Breast epithelium (tissue), 4 donors: ENCODE measurements at regions not wholly inside any gene's neighbourhood (a gene's known extent, or its start where the extent isn't known, plus 50 kb on each side); places are given as distances from the start of the nearest gene placed in this dataset.

ENCODE experiments used
- DNase-seq, 2 donors: peaks; one replicate each; pipeline ENCODE4 v3.0.0-alpha.2; 2019; ENCODE audit warnings: low spot score in 2 of 2
- H3K27ac ChIP-seq, 2 donors: fragments of 200-600 bp; sonication (generic) in 1 of 2; one replicate each; pipeline ENCODE4 v1.5.1; 2016 to 2019; ENCODE audit warnings: mild to moderate bottlenecking in 1 of 2
- H3K27me3 ChIP-seq, 2 donors: fragments of 200-600 bp; sonication (generic) in 1 of 2; one replicate each; pipeline versions ENCODE4 v1.5.1 to v1.6.0; 2017 to 2019; ENCODE audit warnings: control low read depth in 1 of 2, mild to moderate bottlenecking in 1 of 2
- H3K36me3 ChIP-seq: fragments of 200-600 bp; one replicate; pipeline ENCODE4 v1.5.1; 2019
- H3K4me1 ChIP-seq, 2 donors: fragments of 200-600 bp; sonication (generic); one replicate each; pipeline ENCODE4 v1.5.1; 2016 to 2019; ENCODE audit warnings: control low read depth in 1 of 2
- H3K4me3 ChIP-seq, 3 donors: fragments of 200-600 bp; sonication (generic); 1 replicate in 2 of 3; 2 replicates in 1 of 3; pipeline ENCODE4 v1.5.1; 2016 to 2019; ENCODE audit warnings: mild to moderate bottlenecking in 3 of 3, moderate library complexity in 2 of 3
- H3K9me3 ChIP-seq, 2 donors: fragments of 200-600 bp; sonication (generic) in 1 of 2; one replicate each; pipeline ENCODE4 v1.5.1; 2016 to 2019; ENCODE audit warnings: control low read depth in 1 of 2
- POLR2A ChIP-seq: fragments of 450-650 bp; IDR thresholded peaks from one replicate; pipeline ENCODE4 v1.6.1; 2016; ENCODE audit warnings: antibody characterized with exemption, mild to moderate bottlenecking, moderate library complexity
- POLR2AphosphoS5 ChIP-seq, 3 donors: sonication (generic); formaldehyde crosslinking; IDR thresholded peaks; one replicate each; pipeline ENCODE4 v1.6.1; 2017; ENCODE audit warnings: antibody characterized with exemption in 3 of 3
- intact Hi-C: fragments of 100-400 bp; cut with DNase I; formaldehyde crosslinking; loops from one replicate; pipeline ENCODE4 v1.15.1; 2023; ENCODE audit warnings: low total_unique reads
- TF ChIP-seq, protein P1 (sequence below), 3 donors: fragments of 450-650 bp; IDR thresholded peaks; one replicate each; pipeline ENCODE4 v1.5.1; 2016 to 2017; ENCODE audit warnings: antibody characterized with exemption in 3 of 3, mild to moderate bottlenecking in 3 of 3, moderate library complexity in 3 of 3

GRCh38 chr1:244219802-244220201 is 168.7 kb downstream of the ZBTB18 start:
- TF ChIP-seq POLR2A (no peak), POLR2AphosphoS5 (IDR thresholded peaks at IDR 0.05) (no peak)
- TF ChIP-seq, protein P1, sequence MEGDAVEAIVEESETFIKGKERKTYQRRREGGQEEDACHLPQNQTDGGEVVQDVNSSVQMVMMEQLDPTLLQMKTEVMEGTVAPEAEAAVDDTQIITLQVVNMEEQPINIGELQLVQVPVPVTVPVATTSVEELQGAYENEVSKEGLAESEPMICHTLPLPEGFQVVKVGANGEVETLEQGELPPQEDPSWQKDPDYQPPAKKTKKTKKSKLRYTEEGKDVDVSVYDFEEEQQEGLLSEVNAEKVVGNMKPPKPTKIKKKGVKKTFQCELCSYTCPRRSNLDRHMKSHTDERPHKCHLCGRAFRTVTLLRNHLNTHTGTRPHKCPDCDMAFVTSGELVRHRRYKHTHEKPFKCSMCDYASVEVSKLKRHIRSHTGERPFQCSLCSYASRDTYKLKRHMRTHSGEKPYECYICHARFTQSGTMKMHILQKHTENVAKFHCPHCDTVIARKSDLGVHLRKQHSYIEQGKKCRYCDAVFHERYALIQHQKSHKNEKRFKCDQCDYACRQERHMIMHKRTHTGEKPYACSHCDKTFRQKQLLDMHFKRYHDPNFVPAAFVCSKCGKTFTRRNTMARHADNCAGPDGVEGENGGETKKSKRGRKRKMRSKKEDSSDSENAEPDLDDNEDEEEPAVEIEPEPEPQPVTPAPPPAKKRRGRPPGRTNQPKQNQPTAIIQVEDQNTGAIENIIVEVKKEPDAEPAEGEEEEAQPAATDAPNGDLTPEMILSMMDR (IDR thresholded peaks at IDR 0.05), result no peak
- Histone ChIP-seq H3K27me3 (no peaks in the 10 kb centered on the region), H3K27ac (no peak overlapping the region), H3K9me3 (no peaks in the 10 kb centered on the region), H3K4me3 (no peak overlapping the region), H3K4me1 (no peaks in the 10 kb centered on the region), H3K36me3 (no peaks in the 10 kb centered on the region)
- DNase-seq, result no peak
- intact Hi-C loops, result no loop called here

- TF ChIP-seq POLR2A (no peak), POLR2AphosphoS5 (IDR thresholded peaks at IDR 0.05) (no peak)
- TF ChIP-seq, protein P1 (IDR thresholded peaks at IDR 0.05), result no peak
These were observed 169.3 kb downstream of the ZBTB18 start for GRCh38 chr1:244220410-244220809.

GRCh38 chr1:244221991-244222390 is 170.9 kb downstream of the ZBTB18 start:
- intact Hi-C loops, result no loop called here

More at GRCh38 chr1:244220410-244220809, 169.3 kb downstream of the ZBTB18 start:
- Histone ChIP-seq H3K27me3 (no peaks in the 10 kb centered on the region), H3K9me3 (no peaks in the 10 kb centered on the region), H3K4me3 (no peak overlapping the region), H3K4me1 (no peaks in the 10 kb centered on the region), H3K36me3 (no peaks in the 10 kb centered on the region), H3K27ac (no peak overlapping the region)
- DNase-seq, result no peak
- intact Hi-C loops, result no loop called here

DNA sequence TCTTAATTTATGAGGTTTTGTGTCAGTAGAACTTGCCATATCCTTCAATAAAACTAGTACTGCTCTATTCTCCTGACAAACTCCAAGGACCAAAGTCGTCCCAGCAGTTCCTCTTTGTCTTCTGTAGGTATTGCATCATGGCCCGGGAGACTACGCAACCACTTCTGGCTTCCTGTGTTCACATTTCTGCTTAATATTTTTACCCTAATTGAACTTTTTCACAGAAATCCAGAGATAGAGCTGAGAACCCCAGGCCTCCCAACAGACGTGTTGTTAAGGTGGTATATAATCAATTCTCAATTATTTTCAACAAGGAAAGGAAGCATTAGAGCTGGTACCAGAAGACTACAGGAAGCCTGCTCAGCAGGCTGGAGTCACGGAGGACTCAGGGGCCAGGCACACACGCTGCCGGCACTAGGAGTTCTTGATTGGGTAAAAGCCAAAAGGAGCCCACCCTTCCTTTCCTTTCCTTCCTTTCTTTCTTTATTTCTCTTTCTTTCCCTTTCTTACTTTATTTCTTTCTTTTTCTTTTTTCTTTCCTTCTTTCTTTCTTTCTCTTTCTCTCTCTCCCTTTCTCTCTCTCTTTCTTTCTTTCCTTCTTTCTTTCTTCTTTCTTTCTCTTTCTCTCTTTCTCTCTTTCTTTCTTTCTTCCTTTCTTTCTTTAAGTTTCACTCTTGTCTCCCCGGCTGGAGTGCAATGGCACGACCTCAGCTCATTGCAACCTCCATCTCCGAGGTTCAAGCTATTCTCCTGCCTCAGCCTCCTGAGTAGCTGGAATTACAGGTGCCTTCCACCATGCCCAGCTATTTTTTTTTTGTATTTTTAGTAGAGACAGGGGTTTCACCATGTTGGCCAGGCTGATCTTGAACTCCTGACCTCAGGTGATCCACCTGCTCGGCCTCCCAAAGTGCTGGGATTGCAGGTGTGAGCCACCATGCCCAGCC is 173.7 kb downstream of the ZBTB18 start:
- no peaks in the 10 kb centered on the region for H3K27me3 ChIP-seq
- no peak for DNase-seq
- no peak overlapping the region for H3K27ac ChIP-seq
- H3K36me3 ChIP-seq, result no peaks in the 10 kb centered on the region
- no peaks in the 10 kb centered on the region for H3K4me1 ChIP-seq
- H3K4me3 ChIP-seq, result no peak overlapping the region
- TF ChIP-seq, protein P1 (IDR thresholded peaks at IDR 0.05), result no peak
- no peak for TF ChIP-seq POLR2A
- no peak for TF ChIP-seq POLR2AphosphoS5 (IDR thresholded peaks at IDR 0.05)
- intact Hi-C loops, result no loop called here
- H3K9me3 ChIP-seq, result no peaks in the 10 kb centered on the region

More at GRCh38 chr1:244221991-244222390, 170.9 kb downstream of the ZBTB18 start:
- Histone ChIP-seq H3K27ac (no peak overlapping the region), H3K9me3 (no peaks in the 10 kb centered on the region), H3K27me3 (no peaks in the 10 kb centered on the region), H3K4me3 (no peak overlapping the region), H3K36me3 (no peaks in the 10 kb centered on the region), H3K4me1 (no peaks in the 10 kb centered on the region)
- no peak for DNase-seq
- TF ChIP-seq POLR2A, result no peak

DNA sequence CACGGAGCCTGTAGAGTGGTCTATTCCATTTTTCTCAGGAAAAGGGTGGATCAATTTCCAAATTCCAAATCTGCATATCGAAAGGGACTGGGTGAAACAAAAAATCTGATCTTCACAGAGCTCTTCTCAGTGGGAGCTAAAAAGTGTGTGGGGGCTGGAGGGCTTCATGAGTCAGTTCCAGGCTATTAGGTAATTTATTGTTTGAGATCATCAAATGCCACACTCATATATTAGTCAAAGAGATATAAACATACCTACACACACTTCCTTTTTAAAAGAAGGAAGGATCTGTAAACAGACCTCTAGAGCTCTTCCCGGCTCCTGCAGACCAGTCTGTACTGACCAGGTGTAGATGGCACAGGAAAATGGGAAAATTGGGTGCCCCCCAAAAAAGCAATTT is 175.4 kb downstream of the ZBTB18 start:
- no peak for TF ChIP-seq POLR2A
- TF ChIP-seq, protein P1 (IDR thresholded peaks at IDR 0.05), result no peak
- TF ChIP-seq POLR2AphosphoS5 (IDR thresholded peaks at IDR 0.05), result no peak
- Histone ChIP-seq H3K4me1 (no peaks in the 10 kb centered on the region), H3K27ac (no peak overlapping the region), H3K9me3 (no peaks in the 10 kb centered on the region), H3K36me3 (no peaks in the 10 kb centered on the region), H3K27me3 (no peaks in the 10 kb centered on the region), H3K4me3 (no peak overlapping the region)
- no peak for DNase-seq
- intact Hi-C loops, result no loop called here
